ENCODE measurements at regions not wholly inside any gene's neighbourhood (a gene's known extent, or its start where the extent isn't known, plus 50 kb on each side); places are given as distances from the start of the nearest gene placed in this dataset.

DNA sequence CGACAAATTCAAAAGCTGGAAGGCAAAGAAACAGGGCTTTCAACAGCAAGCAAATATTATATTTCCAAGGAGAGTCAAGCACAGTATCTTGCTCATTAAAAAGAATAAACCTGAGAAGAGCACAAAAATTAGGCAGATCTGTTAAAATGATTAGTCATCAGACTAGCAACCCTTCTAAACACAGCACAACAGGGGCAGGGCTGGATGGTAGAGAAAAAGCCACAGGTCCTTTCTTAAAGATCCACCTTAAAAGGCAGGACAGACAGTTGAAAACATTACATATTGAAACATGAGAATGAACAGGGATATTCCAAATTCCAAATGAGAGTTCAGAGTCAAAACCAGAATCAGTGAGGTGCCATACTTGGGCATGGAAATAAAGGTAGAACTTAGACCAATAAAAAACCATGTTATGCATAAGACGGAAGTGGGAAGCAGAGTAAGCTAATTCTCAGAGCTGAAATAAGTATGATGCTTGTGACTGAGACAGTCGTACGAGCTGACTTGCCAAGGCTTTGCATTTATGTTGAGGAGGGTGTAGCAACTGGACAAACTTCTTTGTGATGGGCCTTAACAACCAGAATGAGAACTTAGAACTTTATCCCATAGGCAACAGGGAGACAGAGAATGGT lies 126.9 kb upstream of the FAM9B start (continued):
- TF ChIP-seq, protein P1, sequence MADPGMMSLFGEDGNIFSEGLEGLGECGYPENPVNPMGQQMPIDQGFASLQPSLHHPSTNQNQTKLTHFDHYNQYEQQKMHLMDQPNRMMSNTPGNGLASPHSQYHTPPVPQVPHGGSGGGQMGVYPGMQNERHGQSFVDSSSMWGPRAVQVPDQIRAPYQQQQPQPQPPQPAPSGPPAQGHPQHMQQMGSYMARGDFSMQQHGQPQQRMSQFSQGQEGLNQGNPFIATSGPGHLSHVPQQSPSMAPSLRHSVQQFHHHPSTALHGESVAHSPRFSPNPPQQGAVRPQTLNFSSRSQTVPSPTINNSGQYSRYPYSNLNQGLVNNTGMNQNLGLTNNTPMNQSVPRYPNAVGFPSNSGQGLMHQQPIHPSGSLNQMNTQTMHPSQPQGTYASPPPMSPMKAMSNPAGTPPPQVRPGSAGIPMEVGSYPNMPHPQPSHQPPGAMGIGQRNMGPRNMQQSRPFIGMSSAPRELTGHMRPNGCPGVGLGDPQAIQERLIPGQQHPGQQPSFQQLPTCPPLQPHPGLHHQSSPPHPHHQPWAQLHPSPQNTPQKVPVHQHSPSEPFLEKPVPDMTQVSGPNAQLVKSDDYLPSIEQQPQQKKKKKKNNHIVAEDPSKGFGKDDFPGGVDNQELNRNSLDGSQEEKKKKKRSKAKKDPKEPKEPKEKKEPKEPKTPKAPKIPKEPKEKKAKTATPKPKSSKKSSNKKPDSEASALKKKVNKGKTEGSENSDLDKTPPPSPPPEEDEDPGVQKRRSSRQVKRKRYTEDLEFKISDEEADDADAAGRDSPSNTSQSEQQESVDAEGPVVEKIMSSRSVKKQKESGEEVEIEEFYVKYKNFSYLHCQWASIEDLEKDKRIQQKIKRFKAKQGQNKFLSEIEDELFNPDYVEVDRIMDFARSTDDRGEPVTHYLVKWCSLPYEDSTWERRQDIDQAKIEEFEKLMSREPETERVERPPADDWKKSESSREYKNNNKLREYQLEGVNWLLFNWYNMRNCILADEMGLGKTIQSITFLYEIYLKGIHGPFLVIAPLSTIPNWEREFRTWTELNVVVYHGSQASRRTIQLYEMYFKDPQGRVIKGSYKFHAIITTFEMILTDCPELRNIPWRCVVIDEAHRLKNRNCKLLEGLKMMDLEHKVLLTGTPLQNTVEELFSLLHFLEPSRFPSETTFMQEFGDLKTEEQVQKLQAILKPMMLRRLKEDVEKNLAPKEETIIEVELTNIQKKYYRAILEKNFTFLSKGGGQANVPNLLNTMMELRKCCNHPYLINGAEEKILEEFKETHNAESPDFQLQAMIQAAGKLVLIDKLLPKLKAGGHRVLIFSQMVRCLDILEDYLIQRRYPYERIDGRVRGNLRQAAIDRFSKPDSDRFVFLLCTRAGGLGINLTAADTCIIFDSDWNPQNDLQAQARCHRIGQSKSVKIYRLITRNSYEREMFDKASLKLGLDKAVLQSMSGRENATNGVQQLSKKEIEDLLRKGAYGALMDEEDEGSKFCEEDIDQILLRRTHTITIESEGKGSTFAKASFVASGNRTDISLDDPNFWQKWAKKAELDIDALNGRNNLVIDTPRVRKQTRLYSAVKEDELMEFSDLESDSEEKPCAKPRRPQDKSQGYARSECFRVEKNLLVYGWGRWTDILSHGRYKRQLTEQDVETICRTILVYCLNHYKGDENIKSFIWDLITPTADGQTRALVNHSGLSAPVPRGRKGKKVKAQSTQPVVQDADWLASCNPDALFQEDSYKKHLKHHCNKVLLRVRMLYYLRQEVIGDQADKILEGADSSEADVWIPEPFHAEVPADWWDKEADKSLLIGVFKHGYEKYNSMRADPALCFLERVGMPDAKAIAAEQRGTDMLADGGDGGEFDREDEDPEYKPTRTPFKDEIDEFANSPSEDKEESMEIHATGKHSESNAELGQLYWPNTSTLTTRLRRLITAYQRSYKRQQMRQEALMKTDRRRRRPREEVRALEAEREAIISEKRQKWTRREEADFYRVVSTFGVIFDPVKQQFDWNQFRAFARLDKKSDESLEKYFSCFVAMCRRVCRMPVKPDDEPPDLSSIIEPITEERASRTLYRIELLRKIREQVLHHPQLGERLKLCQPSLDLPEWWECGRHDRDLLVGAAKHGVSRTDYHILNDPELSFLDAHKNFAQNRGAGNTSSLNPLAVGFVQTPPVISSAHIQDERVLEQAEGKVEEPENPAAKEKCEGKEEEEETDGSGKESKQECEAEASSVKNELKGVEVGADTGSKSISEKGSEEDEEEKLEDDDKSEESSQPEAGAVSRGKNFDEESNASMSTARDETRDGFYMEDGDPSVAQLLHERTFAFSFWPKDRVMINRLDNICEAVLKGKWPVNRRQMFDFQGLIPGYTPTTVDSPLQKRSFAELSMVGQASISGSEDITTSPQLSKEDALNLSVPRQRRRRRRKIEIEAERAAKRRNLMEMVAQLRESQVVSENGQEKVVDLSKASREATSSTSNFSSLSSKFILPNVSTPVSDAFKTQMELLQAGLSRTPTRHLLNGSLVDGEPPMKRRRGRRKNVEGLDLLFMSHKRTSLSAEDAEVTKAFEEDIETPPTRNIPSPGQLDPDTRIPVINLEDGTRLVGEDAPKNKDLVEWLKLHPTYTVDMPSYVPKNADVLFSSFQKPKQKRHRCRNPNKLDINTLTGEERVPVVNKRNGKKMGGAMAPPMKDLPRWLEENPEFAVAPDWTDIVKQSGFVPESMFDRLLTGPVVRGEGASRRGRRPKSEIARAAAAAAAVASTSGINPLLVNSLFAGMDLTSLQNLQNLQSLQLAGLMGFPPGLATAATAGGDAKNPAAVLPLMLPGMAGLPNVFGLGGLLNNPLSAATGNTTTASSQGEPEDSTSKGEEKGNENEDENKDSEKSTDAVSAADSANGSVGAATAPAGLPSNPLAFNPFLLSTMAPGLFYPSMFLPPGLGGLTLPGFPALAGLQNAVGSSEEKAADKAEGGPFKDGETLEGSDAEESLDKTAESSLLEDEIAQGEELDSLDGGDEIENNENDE (IDR thresholded peaks at IDR 0.05; ENCODE audit: insufficient replicate concordance, low read length) = no peak
- TF ChIP-seq NANOG (IDR thresholded peaks at IDR 0.05; ENCODE audit: insufficient read depth, low read depth, low read length, poor library complexity, severe bottlenecking) = no peak
- TF ChIP-seq ASH2L (IDR thresholded peaks at IDR 0.05; ENCODE audit: low read length) = no peak
- TF ChIP-seq GTF2F1 (IDR thresholded peaks at IDR 0.05; ENCODE audit: borderline replicate concordance, low read depth, low read length) = no peak
- no peak for TF ChIP-seq TCF12 (IDR thresholded peaks at IDR 0.05; ENCODE audit: low read depth, low read length)
- no peak for TF ChIP-seq SIRT6 (IDR thresholded peaks at IDR 0.05; ENCODE audit: low read length)
- TF ChIP-seq, protein P2, sequence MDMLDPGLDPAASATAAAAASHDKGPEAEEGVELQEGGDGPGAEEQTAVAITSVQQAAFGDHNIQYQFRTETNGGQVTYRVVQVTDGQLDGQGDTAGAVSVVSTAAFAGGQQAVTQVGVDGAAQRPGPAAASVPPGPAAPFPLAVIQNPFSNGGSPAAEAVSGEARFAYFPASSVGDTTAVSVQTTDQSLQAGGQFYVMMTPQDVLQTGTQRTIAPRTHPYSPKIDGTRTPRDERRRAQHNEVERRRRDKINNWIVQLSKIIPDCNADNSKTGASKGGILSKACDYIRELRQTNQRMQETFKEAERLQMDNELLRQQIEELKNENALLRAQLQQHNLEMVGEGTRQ (IDR thresholded peaks at IDR 0.05; ENCODE audit: low read length) = no peak
